Endothelial cell of hepatic sinusoid (primary cell): ENCODE measurements at regions not wholly inside any gene's neighbourhood (a gene's known extent, or its start where the extent isn't known, plus 50 kb on each side); places are given as distances from the start of the nearest gene placed in this dataset.

ENCODE experiments used
- in situ Hi-C: cut with HindIII; loops from 2 replicates; pipeline ENCODE4 v1.10.0; 2017; ENCODE audit warnings: low sequenced_read_pairs

DNA sequence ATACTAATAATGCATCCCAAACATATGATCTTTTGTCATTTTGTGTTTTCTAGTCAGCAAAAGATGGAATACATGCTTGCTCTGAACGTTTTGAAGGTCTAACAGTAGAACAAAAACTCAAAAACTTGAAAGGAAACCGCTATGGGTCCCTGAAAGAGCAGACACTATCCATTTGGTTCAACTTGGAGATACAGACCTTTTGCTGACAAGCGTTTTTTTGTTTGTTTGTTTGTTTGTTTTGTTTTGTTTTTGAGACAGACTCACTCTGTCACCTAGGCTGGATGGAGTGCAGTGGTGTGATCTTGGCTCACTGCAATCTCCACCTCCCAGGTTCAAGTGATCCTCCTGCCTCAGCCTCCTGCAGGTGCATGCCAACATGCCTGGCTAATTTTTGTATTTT is 644.3 kb upstream of the PTCHD4 start:
- in situ Hi-C loops, result no loop called here

DNA sequence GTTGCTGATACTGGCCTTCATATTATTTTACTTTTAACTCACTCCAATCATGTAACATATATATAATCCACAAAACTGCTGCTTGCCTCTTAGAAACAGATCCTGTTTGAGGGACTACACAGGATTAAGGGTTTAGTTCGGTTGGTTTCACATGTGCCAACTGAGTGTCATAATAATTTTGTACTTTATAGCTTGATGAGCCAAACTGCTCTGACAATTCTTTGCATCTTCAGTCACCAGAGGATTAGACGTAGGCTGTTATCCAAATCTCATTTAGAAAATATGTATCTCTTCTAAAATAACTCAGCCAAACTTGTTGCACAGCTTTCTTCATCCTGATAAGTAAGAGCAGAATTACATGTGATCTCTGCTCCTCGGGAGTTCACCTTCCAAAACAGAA is 643.6 kb upstream of the PTCHD4 start:
- in situ Hi-C loops, result no loop called here

DNA sequence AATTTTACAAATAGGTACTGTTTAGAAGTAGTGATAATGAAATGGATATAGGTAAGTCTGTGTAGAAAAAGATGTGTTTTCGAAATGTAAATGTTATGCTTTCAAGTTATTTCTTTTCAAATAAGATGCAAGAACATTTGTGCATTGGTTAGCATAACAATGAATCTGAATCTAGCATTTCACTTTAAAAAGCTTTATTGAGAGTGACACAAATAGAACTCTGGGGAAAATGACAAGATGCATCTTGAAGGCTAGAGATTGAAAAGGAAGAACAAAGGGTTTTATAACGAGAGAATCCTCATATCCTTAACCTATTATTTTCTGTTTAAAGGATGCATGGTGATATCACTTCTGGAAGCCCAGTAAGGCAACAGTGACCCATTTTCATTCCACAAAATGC is 639.9 kb upstream of the PTCHD4 start:
- in situ Hi-C loops, result no loop called here

DNA sequence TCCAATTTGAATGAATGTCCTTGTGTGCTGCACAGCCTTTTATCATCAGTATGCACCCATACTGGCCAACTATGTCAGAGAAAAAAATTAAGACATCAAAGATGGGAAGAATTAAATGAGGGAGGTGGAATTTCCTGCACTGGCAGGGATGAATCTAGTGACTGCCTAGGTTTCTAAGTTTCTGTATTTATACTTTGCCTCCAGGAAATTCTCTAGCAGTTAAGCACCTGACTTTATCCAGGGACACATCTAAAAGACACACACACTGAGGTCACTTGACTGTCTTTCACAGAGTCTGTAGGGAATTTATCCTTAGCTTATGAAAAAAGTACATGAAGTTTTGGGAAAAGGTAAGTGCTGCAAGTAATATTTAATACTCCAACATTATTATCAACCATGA is 636.5 kb upstream of the PTCHD4 start:
- in situ Hi-C loops, result no loop called here

DNA sequence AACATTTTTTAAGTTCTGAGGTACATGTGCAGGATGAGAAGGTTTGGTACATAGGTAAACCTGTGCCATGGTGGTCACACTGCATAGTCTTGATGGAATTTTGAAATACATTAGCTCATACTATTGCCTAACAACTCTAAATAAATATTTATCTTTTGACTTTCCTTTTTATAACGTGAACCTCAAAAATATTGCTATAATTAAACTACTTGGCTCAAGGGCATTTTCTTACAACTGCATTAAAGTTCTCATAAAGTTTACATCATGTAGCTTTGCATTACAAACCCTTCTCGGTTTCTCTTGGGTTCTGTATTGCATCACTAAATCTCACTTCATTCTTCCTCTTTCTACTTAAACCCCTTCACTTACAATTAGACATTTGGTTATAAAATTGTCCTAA is 636.0 kb upstream of the PTCHD4 start:
- in situ Hi-C loops, result no loop called here

DNA sequence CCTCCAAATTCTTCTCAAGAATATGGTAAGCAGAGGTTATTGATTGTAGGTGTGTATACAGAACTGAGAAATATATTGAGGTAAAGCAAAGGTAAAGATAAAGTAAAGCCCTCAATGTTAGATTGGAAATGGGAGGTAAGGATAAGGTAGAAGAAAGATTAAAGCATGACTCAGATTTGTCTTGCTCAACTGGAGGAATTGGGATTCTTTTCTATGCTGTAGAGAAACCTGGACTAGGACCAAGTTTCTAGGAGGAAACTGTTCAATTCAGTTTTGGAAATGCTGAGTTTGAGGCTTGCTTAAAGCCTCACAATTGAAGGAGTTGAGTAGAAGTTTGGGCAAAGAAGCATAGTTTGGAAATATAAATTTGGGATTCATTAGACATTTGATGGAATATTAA is 634.0 kb upstream of the PTCHD4 start:
- in situ Hi-C loops, result no loop called here

DNA sequence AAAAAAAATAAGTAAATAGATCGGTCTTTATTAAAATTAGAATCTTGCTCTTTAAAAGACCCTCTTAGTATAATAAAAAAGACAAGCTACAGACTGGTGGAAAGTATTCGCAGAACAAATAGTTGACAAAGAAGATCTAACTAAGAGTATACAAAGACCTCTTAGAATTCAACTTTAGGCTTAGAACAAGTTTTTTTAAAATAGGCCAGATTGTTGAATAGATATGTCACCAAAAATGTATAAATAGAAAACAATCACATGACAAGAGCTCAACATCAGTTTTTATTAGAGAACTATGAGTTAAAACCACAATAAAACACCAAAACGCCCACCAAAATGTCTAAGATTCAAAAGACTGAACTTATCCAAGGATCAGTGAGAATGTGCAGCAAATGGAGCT is 632.7 kb upstream of the PTCHD4 start:
- in situ Hi-C loops, result no loop called here

DNA sequence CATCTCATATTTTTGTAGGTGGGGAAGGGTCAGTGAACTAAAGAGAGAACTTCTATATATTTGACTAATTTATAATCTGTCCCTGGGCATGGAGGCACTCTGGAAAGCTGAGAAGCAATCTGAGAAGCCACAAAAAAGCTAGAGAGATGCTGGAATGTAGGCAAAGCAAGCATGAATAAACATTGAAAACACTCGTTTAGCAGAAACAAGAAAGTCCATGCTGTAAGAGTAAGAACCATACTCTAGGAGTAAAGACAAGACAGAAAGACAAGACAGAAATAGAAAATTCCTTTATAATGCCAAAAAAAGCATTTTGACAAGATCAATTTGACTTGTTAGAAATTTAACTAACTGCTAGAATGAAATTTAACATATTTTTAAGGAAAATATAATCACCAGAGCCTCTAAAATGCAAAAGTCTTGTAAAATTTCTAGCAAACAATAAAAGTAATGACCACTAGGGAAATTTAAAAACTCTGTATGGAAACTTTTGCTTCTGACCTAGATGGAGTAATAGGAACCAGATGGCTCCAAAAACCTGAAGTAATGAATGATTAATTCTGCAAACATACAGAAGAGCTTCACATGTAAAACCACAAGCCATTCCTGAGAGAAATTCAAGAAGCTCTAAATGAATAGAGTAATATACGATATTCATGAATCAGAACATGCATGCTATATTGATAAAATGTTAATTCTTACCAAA is 625.7 kb upstream of the PTCHD4 start:
- in situ Hi-C loops, result no loop called here

DNA sequence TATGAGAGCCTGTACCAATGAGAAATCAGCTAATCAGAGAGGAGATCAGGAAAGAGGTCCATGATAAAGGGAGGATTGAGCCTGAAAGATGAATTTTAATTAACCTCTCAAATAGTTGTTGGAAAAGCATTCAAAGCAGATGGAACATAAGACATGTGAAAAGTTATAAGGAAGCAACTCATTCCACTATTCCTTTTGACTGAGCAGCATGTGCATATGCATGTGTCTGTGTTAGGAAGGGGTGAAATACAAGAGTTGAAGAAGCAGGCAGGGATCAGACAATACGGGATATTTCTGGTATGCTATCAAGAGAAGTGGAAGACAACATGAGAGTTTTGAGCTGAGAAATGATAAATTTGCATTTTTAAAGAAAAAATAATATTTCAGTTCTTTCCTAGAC is 624.8 kb upstream of the PTCHD4 start:
- in situ Hi-C loops, result no loop called here

DNA sequence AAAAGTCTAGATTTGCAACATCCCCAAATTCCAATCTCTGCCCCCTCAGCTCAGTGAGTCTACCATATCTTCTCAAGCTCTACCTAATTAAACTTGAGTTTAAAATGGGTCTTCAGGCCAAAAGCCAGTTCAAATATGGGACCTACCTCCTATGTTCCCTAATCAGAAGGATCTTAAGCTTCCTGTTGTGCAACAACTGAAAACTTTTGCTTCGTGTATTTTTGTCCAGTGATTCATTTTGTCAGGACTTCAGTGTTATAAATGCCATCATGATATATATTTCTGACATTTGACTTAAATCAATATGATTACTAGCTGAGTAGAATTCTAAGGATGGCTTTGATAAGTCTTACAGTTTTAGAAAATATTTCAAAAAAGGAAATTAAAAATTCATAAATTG is 622.6 kb upstream of the PTCHD4 start:
- in situ Hi-C loops, result loop anchor here (5.0 kb wide), 1 partner anchor 46 kb away; no protein-coding TSS in a partner anchor

DNA sequence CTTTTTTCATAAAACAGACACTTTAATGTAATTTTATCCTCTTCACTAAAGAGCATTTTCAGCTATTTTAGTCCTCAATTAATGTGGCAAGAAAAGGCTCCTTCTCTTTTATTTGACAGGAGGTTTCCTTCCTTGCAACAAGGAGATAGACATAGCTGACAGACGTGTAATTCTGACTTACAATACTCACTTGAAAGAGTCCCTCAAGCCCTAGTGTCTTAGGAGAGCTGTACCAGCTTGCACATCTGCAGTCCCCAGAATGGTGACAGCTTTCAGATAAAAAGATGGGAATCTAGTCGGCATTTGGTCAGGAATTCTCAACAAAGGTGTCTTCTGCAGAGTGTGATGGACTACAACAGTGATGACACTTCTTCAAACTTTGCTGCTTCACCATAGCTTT is 603.7 kb upstream of the PTCHD4 start:
- in situ Hi-C loops, result no loop called here

DNA sequence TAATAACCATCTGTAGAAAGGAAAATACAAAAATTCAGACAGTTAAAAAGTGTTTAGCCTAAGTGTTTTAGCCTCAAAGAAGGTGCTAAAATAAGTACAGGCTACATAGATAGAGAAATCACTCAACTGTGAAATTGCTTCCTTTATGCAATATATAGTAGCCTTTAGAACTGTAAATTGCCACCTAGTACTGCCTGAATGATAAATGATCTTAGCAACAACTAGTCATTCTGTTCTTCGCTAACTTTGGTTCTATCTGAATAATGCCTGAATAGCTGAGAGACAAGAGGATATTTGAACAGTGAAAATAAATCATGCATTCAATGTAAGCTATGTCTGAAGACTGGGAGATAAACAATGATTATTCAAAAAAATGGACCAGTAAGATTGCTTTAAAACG is 603.3 kb upstream of the PTCHD4 start:
- in situ Hi-C loops, result no loop called here

DNA sequence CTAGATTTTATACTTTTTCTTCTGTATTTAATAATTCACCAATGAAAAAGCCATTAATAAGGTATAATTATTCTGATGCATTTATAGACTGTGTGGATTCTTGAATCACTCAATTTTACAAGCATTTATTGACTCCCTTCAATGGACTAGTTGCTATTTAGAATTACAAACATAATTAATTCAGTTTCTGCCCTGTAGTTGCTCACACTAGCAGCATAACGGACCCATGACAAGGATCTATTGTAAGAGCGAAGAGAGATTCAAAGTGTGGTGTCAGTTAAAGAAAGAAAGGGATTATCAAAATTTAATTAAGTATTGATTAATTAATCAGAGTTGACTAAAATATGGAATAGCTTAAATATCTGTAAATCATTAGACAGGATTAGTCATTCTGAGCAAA is 602.6 kb upstream of the PTCHD4 start:
- in situ Hi-C loops, result no loop called here

DNA sequence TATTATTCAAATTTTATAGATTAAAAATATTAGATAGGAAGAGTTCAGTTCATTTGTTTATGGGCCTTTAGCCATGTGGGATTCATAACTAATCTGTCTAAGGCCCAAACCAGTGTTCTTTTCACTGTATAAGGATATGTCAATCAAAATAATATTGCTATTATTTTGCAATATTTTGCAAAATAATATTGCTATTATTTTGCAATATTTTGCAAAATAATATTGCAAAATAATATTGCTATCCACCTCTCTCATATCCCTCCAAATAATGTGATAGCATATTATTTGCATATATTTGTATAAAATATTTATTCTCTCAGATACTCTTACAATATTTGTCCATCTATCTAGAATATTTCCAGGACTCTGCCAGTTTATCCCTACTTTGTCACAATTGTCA is 595.3 kb upstream of the PTCHD4 start:
- in situ Hi-C loops, result loop anchor here (5.0 kb wide), 1 partner anchor 54 kb away; no protein-coding TSS in a partner anchor

DNA sequence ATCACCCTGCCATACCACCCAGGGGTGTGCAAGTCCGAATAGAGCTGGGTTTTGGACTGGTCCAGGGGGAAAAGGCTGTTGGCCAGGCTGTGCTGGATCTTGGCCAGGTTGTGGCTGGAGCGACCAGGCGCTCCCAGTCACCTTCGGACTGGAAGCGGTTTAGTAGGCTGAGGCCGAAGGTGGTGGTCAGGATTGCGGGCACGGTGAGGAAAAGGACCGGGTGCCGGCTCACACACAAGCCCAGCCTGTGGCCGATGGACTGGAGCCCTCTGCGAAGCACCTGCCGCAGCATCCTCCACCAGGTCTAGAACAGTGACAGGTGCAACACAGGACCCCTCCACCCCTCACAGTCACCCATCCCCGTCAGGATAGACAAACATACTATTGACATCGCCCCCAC is 590.6 kb upstream of the PTCHD4 start:
- in situ Hi-C loops, result no loop called here

DNA sequence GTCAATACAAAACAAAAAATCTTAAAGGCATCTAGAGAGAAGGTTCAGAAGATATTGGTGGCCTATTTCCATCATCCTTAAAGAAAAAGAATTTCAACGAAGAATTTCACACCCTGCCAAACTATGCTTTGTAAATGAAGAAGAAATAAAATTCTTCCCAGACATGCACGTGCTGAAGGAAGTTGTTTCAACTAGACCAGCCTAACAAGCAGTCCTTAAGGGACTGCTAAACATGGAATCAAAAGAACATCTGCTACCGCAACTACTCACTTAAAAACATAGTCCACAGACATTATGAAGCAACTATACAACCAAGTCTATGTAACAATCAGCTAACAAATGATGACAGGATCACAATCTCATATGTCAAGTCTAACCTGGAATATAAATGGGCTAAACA is 584.9 kb upstream of the PTCHD4 start:
- in situ Hi-C loops, result no loop called here

DNA sequence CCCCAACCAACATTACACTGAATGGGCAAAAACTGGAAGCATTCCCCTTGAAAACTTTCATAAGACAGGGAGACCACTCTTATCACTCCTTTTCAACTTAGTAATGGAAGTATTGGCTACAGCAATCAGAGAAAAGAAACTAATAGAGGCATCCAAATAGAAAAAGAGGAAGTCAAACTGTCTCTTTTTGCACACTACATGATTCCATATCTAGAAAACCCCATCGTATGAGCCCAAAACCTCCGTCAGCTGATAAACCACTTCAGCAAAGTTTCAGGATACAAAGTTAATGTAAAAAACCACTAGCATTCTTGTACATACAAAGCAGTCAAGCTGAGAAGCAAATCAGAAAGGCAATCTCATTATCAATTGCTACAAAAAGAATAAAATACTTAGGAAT is 580.4 kb upstream of the PTCHD4 start:
- in situ Hi-C loops, result no loop called here

DNA sequence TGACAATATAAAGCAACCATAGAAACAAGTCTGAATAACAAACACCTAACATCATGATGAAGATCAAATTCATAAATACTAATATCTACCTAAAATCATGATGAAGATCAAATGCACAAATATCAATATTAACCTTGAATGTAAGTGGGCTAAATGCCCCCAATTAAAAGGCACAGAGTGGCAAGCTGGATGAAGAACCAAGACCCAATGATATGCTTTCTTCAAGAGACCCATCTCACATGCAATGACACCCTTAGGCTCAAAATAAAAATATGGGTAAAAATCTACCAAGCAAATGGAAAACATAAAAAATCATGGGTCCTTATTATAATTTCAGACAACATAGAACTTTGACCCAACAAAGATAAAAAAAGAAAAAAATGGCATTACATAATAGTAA is 578.5 kb upstream of the PTCHD4 start:
- in situ Hi-C loops, result loop anchor here (5.0 kb wide), 1 partner anchor 43 kb away; no protein-coding TSS in a partner anchor

DNA sequence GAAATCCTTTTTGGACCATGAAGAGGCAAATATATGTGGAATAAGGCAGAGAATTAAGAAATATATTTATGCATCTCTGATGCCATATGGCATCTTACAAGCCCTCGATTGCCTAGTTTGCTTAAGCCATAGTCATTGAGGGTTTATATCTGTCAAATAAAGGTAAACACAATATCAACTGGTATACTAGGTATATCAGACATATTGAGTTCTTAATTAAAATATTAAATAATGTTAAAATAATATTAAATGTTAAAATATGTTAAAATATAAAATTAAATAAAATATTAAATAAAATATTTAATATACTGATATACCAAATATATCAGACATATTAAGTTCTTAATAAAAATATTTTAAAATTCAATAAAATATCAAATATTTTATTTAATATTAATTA is 567.4 kb upstream of the PTCHD4 start:
- in situ Hi-C loops, result no loop called here

DNA sequence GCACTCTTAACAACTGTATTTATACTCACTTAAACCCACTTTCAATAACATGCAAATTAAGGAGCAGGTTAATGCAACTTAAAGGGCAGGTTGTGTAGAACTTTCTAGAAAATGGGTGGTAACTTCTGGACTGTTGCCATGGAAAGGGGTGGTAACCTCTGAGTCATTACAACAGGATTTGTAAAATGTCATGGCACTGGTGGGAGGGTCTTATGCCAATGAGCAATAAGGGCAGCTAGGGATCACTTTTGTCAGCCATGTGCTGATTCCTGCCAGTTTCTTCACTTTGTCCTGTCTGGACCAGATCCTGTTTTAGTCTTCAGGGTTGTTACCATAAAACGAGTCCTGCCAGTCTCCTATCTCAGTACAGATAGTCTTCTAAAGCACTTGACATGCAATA is 560.5 kb upstream of the PTCHD4 start:
- in situ Hi-C loops, result no loop called here

DNA sequence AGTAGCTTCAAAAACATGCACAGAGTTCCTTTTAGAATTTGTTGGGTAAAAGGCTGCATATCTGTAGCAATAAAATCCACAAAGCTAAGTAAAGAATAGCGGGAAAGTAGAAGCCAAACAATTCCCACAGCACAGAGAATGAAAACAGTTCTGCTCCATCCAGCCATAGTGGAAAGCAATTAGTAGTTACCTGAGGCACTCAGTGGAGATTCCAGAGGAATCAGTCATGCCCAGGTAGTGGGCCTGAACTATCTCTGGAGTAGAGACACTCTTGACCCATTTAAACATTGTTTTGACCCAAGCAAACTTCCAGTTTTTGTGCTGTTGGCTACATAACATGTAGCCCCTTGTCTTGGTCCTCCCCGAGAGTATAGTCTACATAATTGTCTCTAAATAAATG is 559.5 kb upstream of the PTCHD4 start:
- in situ Hi-C loops, result no loop called here

DNA sequence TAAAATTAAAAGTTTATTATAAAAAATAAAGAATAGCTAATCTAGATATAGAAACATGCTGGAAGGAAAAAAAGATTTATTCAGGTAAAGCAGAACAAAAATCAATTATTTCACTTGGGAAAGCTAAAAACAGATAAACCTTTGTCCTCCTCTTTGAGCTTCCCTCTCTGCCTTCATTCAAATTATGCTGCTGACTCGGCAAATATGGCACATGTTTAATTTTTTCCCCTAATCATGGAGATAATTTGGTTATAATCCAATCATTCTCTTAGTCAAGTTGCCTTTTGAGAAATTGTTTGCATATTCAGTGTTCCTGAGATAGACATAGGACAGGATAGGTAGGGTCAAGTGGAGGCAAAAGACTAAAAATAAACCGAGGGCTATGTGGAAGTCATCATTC is 556.8 kb upstream of the PTCHD4 start:
- in situ Hi-C loops, result no loop called here

DNA sequence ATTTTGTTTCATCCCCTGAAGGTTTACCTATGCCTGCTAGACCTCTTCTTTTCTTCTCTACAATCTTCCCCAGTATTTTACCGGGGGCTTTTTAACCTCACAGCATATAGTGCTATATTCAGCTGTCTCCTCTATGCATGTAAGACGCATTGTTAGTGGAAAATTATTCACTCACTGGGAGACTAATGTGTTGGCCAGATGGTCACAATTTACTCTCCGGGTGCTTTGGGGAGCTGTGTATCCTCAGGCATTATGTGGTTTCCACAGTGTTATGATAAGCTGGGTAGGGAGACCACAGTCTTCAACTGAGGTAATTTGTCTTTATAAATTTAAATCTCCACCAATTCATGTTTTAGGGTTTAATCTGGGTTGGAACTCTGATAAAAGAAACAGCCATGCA is 553.8 kb upstream of the PTCHD4 start:
- in situ Hi-C loops, result no loop called here
